D721Med (cell line): ENCODE measurements at regions not wholly inside any gene's neighbourhood (a gene's known extent, or its start where the extent isn't known, plus 50 kb on each side); places are given as distances from the start of the nearest gene placed in this dataset.

Source experiments
- DNase-seq: peaks from one replicate; pipeline ENCODE4 v3.0.0; 2011; ENCODE audit warnings: low spot score; ENCODE audit not compliant: insufficient read length
- FAIRE-seq: peaks from 2 replicates; lab custom pipeline; 2011; peaks lifted over from hg19 to GRCh38; lab: Jason Lieb, UNC
- TF ChIP-seq, protein P1 (sequence below): IDR thresholded peaks from 2 replicates; pipeline ENCODE4 v1.5.1; 2012; ENCODE audit warnings: mild to moderate bottlenecking, control low read depth; ENCODE audit not compliant: insufficient read depth; ENCODE audit errors: missing control alignments

DNA sequence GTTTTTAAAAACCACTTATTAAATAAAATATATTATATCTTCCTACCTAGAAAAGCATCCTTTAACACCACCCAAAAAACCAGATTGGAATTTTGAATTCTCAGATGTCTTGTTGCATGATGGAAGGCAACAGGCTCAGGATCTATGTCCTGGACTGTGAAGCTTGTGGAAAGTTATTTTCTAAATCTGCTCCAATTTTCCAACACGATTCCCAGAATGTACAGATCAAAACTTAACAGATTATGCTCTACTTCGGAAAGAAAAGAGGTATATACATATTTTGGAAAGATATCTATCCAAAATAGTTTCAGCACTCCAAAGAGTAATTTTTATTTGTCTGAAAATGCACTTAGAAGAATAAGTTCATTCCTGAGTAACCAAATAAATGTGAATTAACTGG lies 291.7 kb upstream of the EMCN start:
- FAIRE-seq (no peak), DNase-seq (no peak)
- TF ChIP-seq, protein P1, sequence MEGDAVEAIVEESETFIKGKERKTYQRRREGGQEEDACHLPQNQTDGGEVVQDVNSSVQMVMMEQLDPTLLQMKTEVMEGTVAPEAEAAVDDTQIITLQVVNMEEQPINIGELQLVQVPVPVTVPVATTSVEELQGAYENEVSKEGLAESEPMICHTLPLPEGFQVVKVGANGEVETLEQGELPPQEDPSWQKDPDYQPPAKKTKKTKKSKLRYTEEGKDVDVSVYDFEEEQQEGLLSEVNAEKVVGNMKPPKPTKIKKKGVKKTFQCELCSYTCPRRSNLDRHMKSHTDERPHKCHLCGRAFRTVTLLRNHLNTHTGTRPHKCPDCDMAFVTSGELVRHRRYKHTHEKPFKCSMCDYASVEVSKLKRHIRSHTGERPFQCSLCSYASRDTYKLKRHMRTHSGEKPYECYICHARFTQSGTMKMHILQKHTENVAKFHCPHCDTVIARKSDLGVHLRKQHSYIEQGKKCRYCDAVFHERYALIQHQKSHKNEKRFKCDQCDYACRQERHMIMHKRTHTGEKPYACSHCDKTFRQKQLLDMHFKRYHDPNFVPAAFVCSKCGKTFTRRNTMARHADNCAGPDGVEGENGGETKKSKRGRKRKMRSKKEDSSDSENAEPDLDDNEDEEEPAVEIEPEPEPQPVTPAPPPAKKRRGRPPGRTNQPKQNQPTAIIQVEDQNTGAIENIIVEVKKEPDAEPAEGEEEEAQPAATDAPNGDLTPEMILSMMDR, result no peak

DNA sequence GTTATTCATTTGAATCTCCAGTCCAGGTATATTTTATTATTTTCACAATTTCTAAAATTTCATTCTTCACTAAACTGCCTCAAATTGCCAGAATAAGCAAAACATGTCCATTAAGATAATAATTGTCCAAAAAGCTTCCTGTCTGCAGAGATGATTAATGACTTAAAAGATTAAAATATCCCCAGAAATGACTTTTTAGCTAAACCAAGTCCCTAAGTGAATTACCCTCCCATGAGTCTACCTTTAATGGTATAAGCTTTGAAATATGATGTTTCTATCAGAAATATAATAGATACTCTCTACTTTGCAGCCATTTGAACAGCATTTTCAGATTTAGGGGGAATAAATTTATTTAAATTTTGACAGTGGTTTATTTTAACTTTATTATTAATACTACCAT lies 289.2 kb upstream of the EMCN start:
- DNase-seq (no peak), FAIRE-seq (no peak)
- TF ChIP-seq, protein P1, result no peak

DNA sequence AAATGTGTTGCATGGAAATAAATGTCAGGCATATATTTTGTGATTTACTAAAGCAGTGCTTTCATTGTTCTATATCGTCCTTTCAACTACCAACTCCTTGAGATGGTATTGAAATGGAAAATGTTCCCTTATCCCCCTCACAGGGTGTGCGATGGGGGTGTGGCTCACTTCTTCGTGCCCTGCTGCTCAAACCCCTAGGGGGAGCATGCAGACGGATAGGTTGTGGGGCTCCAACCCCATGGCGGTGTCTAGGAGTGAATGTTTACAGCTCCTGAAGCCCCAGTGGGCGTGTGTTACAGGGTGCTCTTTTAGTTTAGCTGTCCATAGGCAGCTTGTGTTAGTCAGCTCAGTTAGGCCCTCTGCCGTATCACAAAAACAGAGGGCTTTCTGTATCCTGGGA lies 287.7 kb upstream of the EMCN start:
- DNase-seq, result no peak
- TF ChIP-seq, protein P1, result no peak
- FAIRE-seq, result no peak

DNA sequence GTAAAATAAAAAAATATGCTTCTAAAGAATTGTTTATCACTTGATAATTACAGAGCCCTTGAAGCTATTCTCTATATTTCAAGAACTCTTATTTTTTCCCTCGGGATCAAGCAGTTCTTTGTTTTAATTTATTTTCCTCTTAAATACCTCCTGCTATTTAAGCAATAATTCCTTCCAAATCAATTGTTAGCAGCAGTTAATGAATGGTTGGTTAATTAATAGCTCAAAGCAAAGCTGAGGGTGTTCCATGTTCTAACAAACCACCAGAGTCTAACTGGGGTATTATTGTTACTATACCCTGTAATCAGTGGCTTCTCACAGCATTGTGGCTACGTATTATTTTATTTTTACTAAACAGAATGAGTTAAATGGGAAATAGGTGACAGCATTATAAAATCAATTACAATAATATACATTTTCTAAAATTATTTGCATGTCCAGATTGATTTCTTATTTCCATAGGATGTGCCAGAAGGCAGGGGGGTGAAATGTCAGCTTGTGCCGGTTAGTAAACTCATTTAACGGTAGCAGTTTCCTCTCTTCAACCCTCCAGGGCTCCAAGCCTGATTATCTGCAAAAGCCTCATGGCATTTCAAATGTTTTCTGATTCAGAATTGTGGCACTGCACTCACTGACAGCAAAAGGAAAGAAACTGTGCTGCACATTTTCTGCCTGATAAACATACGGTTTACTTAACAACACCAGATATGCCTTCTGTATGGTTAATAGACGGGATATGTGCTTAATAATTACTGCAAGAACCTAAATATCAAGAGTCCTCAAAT lies 286.9 kb upstream of the EMCN start:
- FAIRE-seq (no peak), DNase-seq (no peak)
- TF ChIP-seq, protein P1, result no peak

DNA sequence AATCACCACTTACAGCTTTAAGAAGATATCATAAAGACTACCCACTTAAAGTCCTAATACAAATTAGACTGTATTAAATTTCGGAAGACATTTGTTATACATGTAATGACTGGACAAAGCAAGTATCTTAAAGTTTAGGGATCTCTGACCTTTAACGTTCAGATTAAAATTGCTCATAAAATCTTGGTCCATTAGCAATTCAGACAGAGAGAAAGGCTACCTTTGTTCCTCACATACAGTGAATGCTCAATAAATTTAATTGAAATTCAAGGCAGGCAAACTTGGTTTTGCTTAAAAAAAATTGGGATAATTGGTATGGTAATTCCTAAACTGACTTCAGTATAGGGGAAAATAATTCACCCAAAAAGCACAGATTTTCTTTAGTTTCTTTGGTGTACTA lies 285.9 kb upstream of the EMCN start:
- TF ChIP-seq, protein P1, result no peak
- FAIRE-seq, result no peak

DNA sequence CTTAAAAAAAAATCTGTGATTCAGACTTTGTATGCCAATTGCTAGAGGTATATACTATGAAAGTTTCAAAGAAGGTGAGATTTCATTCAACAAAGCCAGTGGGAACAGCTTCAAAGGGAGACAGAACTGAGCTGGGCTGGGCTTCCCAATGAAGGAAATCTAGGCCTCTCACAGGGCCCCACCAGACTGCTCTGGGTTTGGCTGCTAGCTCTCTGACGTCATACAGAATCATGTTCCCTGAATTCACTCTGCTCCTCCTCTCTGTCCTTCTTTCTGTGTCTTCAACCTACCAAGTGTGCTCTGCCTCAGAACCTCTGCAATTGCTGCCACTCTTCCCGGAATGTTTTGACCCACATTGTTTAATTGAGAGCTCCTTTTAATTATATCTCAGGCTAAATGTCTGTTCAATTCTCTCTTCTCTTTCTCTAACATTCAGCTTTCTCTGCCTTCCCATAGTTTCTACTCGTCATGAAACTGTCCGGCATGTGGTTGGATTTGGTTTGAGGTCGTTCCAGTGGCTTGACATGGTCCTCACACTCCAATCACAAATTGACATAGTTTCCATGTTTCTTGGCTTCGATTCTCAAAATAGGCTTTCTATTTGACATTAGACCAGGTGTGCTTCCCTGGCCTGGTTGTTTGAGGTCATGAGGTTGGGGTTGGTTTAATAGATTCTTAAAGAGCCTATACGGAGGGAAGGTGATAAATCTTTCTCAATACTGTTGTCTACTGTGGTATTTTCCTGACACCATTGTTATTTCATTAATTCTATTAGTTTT lies 282.1 kb upstream of the EMCN start:
- DNase-seq, result no peak
- no peak for FAIRE-seq
- TF ChIP-seq, protein P1, result no peak

More for the DNA sequence above, 285.9 kb upstream of the EMCN start:
- no peak for DNase-seq
